ENCODE measurements at regions not wholly inside any gene's neighbourhood (a gene's known extent, or its start where the extent isn't known, plus 50 kb on each side); places are given as distances from the start of the nearest gene placed in this dataset.

- peaks cover 11% of the 10 kb centered on the region for H3K27me3 Mint-ChIP-seq (ENCODE audit: insufficient read depth, low read depth, poor library complexity)
- Histone ChIP-seq H3F3A (replicated peaks; ENCODE audit: low read depth) (no peaks in the 10 kb centered on the region), H4K20me1 (replicated peaks; ENCODE audit: insufficient read depth) (no peaks in the 10 kb centered on the region), H2AFZ (peak overlapping the region; percentile 90; the same call in 1 of the 2 replicates), H3K4me3 (no peak overlapping the region), H3K27ac (ENCODE audit: low read depth) (no peak overlapping the region), H3K79me2 (replicated peaks; ENCODE audit: insufficient read depth) (no peaks in the 10 kb centered on the region), H3K36me3 (ENCODE audit: insufficient read depth) (no peaks in the 10 kb centered on the region), H3K4me1 (ENCODE audit: insufficient read depth) (peaks cover 11% of the 10 kb centered on the region), H3K4me2 (no peak overlapping the region), H3K9me2 (ENCODE audit: insufficient read depth) (0 out of 2 replicates have a peak, but pooled peaks cover 4% of the 10 kb centered on the region), H3K27me3 (ENCODE audit: insufficient read depth) (no peaks in the 10 kb centered on the region)
- TF ChIP-seq ZNF462 (CRISPR knock-in tag; IDR thresholded peaks at IDR 0.05) (no peak), POLR2AphosphoS5 (IDR thresholded peaks at IDR 0.05; ENCODE audit: low read depth) (no peak), EZH2 (IDR thresholded peaks at IDR 0.05; ENCODE audit: low read depth, unreplicated experiment) (no peak), STAT1 (IDR thresholded peaks at IDR 0.05; ENCODE audit: unreplicated experiment) (no peak), NANOG (IDR thresholded peaks at IDR 0.05; ENCODE audit: borderline replicate concordance) (no peak), ZNF331 (CRISPR knock-in tag; IDR thresholded peaks at IDR 0.05; ENCODE audit: low read depth) (no peak), ZNF114 (CRISPR knock-in tag; IDR thresholded peaks at IDR 0.05) (no peak)
- TF ChIP-seq, protein P1, sequence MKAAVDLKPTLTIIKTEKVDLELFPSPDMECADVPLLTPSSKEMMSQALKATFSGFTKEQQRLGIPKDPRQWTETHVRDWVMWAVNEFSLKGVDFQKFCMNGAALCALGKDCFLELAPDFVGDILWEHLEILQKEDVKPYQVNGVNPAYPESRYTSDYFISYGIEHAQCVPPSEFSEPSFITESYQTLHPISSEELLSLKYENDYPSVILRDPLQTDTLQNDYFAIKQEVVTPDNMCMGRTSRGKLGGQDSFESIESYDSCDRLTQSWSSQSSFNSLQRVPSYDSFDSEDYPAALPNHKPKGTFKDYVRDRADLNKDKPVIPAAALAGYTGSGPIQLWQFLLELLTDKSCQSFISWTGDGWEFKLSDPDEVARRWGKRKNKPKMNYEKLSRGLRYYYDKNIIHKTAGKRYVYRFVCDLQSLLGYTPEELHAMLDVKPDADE (IDR thresholded peaks at IDR 0.05) = no peak
- TF ChIP-seq, protein P2, sequence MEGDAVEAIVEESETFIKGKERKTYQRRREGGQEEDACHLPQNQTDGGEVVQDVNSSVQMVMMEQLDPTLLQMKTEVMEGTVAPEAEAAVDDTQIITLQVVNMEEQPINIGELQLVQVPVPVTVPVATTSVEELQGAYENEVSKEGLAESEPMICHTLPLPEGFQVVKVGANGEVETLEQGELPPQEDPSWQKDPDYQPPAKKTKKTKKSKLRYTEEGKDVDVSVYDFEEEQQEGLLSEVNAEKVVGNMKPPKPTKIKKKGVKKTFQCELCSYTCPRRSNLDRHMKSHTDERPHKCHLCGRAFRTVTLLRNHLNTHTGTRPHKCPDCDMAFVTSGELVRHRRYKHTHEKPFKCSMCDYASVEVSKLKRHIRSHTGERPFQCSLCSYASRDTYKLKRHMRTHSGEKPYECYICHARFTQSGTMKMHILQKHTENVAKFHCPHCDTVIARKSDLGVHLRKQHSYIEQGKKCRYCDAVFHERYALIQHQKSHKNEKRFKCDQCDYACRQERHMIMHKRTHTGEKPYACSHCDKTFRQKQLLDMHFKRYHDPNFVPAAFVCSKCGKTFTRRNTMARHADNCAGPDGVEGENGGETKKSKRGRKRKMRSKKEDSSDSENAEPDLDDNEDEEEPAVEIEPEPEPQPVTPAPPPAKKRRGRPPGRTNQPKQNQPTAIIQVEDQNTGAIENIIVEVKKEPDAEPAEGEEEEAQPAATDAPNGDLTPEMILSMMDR (conservative IDR thresholded peaks at IDR 0.05; ENCODE audit: low read depth in 2 of 2) = no peak
- no peak overlapping the region; the same call in 2 of the 3 replicates for H3K4me3 Mint-ChIP-seq
- no peak for ATAC-seq
- H3K4me1 Mint-ChIP-seq = peaks cover 40% of the 10 kb centered on the region
- no peak for DNase-seq (ENCODE audit: low spot score)
- H3K9me3 Mint-ChIP-seq = peaks cover 4% of the 10 kb centered on the region; the same call in 1 of the 3 replicates
- no peak overlapping the region for H3K27ac Mint-ChIP-seq
- H3K36me3 Mint-ChIP-seq (ENCODE audit: low read depth) = no peaks in the 10 kb centered on the region; the same call in 2 of the 3 replicates
Measured at GRCh38 chr2:43084699-43085091, 141.7 kb downstream of the ZFP36L2 start.

All from GM23338 (cell line).